Skeletal muscle tissue (tissue), 3 donors: ENCODE measurements at regions not wholly inside any gene's neighbourhood (a gene's known extent, or its start where the extent isn't known, plus 50 kb on each side); places are given as distances from the start of the nearest gene placed in this dataset.

Source experiments
- H3K27ac ChIP-seq: one replicate; pipeline ENCODE4 v1.7.0; 2013; ENCODE audit warnings: mild to moderate bottlenecking, low read depth, low read length, inconsistent platforms
- H3K27me3 ChIP-seq, 3 donors: one replicate each; pipeline ENCODE4 v1.7.0; 2013; ENCODE audit warnings: low read length in 3 of 3; ENCODE audit not compliant: control insufficient read depth in 3 of 3, insufficient read depth in 3 of 3
- H3K36me3 ChIP-seq, 3 donors: one replicate each; pipeline ENCODE4 v1.7.0; 2013; ENCODE audit warnings: low read length in 3 of 3; ENCODE audit not compliant: control insufficient read depth in 3 of 3, insufficient read depth in 3 of 3
- H3K4me1 ChIP-seq, 3 donors: one replicate each; pipeline ENCODE4 v1.7.0; 2013; ENCODE audit warnings: low read length in 3 of 3, mild to moderate bottlenecking in 3 of 3; ENCODE audit not compliant: control insufficient read depth in 3 of 3, insufficient read depth in 3 of 3
- H3K4me3 ChIP-seq, 3 donors: one replicate each; pipeline ENCODE4 v1.7.0; 2013; ENCODE audit warnings: low read length in 3 of 3
- H3K9ac ChIP-seq, 3 donors: one replicate each; pipeline ENCODE4 v1.7.0; 2013; ENCODE audit warnings: low read length in 3 of 3, mild to moderate bottlenecking in 3 of 3, moderate library complexity in 2 of 3, low read depth in 1 of 3
- H3K9me3 ChIP-seq, 3 donors: one replicate each; pipeline ENCODE4 v1.7.0; 2013; ENCODE audit warnings: low read length in 3 of 3; ENCODE audit not compliant: control insufficient read depth in 3 of 3
- donor health status: Osteomylitis.

- no peak overlapping the region for H3K9ac ChIP-seq
- H3K4me3 ChIP-seq = no peak overlapping the region
- H3K27me3 ChIP-seq = peaks cover 29 to 57% (median 45%) of the 10 kb centered on the region in 3 donors
- no peak overlapping the region for H3K27ac ChIP-seq
- peaks cover 0 to 18% (median 16%) of the 10 kb centered on the region in 3 donors for H3K4me1 ChIP-seq
- no peaks in the 10 kb centered on the region for H3K9me3 ChIP-seq
- H3K36me3 ChIP-seq = no peaks in the 10 kb centered on the region
Measured at GRCh38 chr1:17887661-17888371, 132.7 kb downstream of the ACTL8 start.

- H3K4me3 ChIP-seq = no peak overlapping the region
- H3K36me3 ChIP-seq = no peaks in the 10 kb centered on the region
- no peak overlapping the region for H3K27ac ChIP-seq
- H3K9ac ChIP-seq = no peak overlapping the region
- H3K9me3 ChIP-seq = no peaks in the 10 kb centered on the region
- peaks cover 0 to 18% (median 16%) of the 10 kb centered on the region in 3 donors for H3K4me1 ChIP-seq
- peaks cover 26 to 60% (median 48%) of the 10 kb centered on the region in 3 donors for H3K27me3 ChIP-seq
Measured at GRCh38 chr1:17890056-17890814, 135.1 kb downstream of the ACTL8 start.

DNA sequence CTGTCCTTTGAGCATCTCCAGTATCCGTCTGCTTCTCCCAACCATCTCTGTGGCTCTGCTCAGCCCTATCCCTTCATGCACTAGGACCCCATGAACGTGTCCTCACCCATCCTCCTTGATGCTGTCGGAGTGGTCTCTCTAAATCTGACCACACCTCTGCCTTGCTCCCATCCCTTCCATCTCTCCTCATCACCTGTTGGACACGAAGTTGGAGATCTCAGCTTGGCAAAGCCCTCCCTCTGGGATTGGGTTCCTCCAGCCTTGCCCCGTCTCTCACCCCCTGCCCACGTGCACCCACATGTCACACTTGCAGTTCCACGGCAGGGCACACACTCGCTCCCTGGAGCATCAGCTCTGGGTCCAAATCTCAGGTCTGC is 135.7 kb downstream of the ACTL8 start:
- no peak overlapping the region for H3K9ac ChIP-seq
- no peak overlapping the region for H3K4me3 ChIP-seq
- peaks cover 0 to 18% (median 16%) of the 10 kb centered on the region in 3 donors for H3K4me1 ChIP-seq
- no peaks in the 10 kb centered on the region for H3K36me3 ChIP-seq
- H3K9me3 ChIP-seq = no peaks in the 10 kb centered on the region
- no peak overlapping the region for H3K27ac ChIP-seq
- H3K27me3 ChIP-seq = peaks cover 26 to 66% (median 51%) of the 10 kb centered on the region in 3 donors

- Histone ChIP-seq H3K36me3 (no peaks in the 10 kb centered on the region), H3K4me1 (peaks cover 0 to 18% (median 16%) of the 10 kb centered on the region in 3 donors), H3K9ac (no peak overlapping the region), H3K9me3 (no peaks in the 10 kb centered on the region), H3K4me3 (no peak overlapping the region), H3K27ac (no peak overlapping the region), H3K27me3 (peaks cover 28 to 67% (median 55%) of the 10 kb centered on the region in 3 donors)
Measured at GRCh38 chr1:17891205-17892110, 136.3 kb downstream of the ACTL8 start.

DNA sequence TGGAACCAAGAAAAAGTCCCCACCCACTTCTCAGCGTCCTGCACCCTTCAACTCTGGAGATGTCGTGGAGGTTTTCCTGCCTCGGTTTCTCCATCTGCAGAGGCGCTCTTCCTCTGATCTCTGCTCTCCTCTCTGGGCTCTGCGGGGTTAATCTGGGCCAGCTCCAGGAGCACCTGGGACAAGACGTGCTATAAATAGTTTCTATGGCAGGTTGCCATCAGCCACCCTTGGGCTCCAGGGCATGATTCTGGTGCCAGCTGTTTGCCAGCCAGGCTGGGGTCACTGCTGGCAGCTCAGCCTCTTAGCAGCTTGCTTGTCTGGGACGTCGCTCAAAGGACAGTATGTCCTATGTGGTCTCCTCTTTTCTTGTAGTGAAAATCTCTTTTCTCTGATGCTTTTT is 137.1 kb downstream of the ACTL8 start:
- peaks cover 28 to 66% (median 53%) of the 10 kb centered on the region in 3 donors for H3K27me3 ChIP-seq
- H3K4me3 ChIP-seq = no peak overlapping the region
- no peaks in the 10 kb centered on the region for H3K36me3 ChIP-seq
- H3K9ac ChIP-seq = no peak overlapping the region
- no peaks in the 10 kb centered on the region for H3K9me3 ChIP-seq
- no peak overlapping the region for H3K27ac ChIP-seq
- peaks cover 0 to 18% (median 16%) of the 10 kb centered on the region in 3 donors for H3K4me1 ChIP-seq

DNA sequence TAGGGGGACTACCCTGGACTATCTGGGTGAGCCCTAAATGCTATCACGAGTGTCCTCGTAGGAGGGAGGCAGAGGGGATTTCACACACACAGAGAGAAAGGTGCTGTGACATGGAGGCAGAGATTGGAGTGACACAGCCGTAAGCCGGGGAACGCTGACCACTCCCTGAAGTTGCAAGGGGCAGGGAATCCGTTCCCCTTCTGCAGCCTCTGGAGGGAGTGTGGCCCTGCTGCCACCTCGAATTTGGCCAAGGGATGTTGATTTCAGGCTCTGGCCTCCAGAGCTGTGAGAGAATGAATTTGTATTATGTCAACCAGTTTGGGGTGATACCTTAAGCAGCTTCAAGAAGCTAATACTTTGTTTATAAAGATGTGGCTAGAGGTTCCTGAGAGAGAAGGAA is 137.7 kb downstream of the ACTL8 start:
- H3K27me3 ChIP-seq = peaks cover 24 to 62% (median 47%) of the 10 kb centered on the region in 3 donors
- no peaks in the 10 kb centered on the region for H3K36me3 ChIP-seq
- no peak overlapping the region for H3K4me3 ChIP-seq
- H3K27ac ChIP-seq = no peak overlapping the region
- H3K9ac ChIP-seq = no peak overlapping the region
- peaks cover 0 to 18% (median 16%) of the 10 kb centered on the region in 3 donors for H3K4me1 ChIP-seq
- no peaks in the 10 kb centered on the region for H3K9me3 ChIP-seq

DNA sequence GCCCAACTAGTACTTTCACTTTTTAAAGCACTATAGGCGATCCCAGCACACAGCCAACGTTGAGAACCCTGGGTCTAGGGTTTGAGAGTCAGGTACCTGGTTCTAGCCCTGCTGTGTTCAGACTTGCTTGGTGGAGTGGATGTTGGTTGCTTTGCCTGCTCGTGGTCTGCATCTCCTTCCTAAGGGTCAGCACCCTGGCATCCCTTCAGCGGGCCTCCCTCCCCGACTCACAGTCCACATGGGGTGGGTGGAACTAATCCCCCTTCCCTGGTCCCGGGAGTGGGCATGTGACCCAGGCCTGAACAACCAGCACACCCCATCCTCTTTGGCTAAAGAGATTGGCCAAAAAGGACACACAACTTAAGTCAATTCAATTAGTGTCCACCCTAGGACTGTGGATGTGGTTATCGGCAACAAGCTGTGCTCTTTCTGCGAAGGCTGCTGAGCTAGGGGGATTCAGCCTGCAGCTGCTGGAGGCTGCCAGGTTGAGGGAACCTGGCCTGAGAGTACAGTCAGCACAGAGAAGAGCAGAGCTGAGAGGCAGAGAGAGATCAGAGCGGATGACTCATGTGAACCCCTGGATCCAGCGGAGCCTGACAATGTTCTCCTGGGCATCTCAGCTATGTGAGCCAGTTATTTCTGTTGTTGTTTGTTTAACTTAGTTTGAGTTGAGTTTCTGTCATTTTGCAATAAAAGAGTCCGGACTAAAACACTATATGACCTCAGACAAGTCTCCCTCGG is 138.9 kb downstream of the ACTL8 start:
- peaks cover 0 to 18% (median 16%) of the 10 kb centered on the region in 3 donors for H3K4me1 ChIP-seq
- H3K9ac ChIP-seq = no peak overlapping the region
- no peaks in the 10 kb centered on the region for H3K36me3 ChIP-seq
- H3K4me3 ChIP-seq = no peak overlapping the region
- H3K27me3 ChIP-seq = peaks cover 17 to 53% (median 40%) of the 10 kb centered on the region in 3 donors
- H3K9me3 ChIP-seq = no peaks in the 10 kb centered on the region
- no peak overlapping the region for H3K27ac ChIP-seq

- H3K4me3 ChIP-seq = no peak overlapping the region
- H3K9me3 ChIP-seq = no peaks in the 10 kb centered on the region
- H3K27ac ChIP-seq = no peak overlapping the region
- peaks cover 0 to 18% (median 16%) of the 10 kb centered on the region in 3 donors for H3K4me1 ChIP-seq
- no peaks in the 10 kb centered on the region for H3K36me3 ChIP-seq
- peaks cover 7 to 39% (median 26%) of the 10 kb centered on the region in 3 donors for H3K27me3 ChIP-seq
- no peak overlapping the region for H3K9ac ChIP-seq
Measured at GRCh38 chr1:17895401-17895800, 140.3 kb downstream of the ACTL8 start.

GRCh38 chr1:17895986-17896385 is 140.9 kb downstream of the ACTL8 start:
- H3K9me3 ChIP-seq = no peaks in the 10 kb centered on the region
- H3K4me1 ChIP-seq = peaks cover 0 to 13% (median 11%) of the 10 kb centered on the region in 3 donors
- H3K9ac ChIP-seq = no peak overlapping the region
- H3K4me3 ChIP-seq = no peak overlapping the region
- no peaks in the 10 kb centered on the region for H3K36me3 ChIP-seq
- H3K27ac ChIP-seq = no peak overlapping the region
- H3K27me3 ChIP-seq = peaks cover 2 to 33% (median 20%) of the 10 kb centered on the region in 3 donors
